Ishikawa (cell line): ENCODE measurements at regions not wholly inside any gene's neighbourhood (a gene's known extent, or its start where the extent isn't known, plus 50 kb on each side); places are given as distances from the start of the nearest gene placed in this dataset.

Experiments used
- CEBPB ChIP-seq: IDR thresholded peaks from 2 replicates; pipeline ENCODE4 v1.6.1; 2012
- CREB1 ChIP-seq: IDR thresholded peaks from 2 replicates; pipeline ENCODE4 v1.6.1; 2012; ENCODE audit warnings: low read depth
- EGR1 ChIP-seq: IDR thresholded peaks from 2 replicates; pipeline ENCODE4 v1.6.1; 2012
- EP300 ChIP-seq: IDR thresholded peaks from 2 replicates; pipeline ENCODE4 v1.6.1; 2012; ENCODE audit warnings: borderline replicate concordance
- FOXM1 ChIP-seq: IDR thresholded peaks from 2 replicates; pipeline ENCODE4 v1.6.1; 2012; ENCODE audit warnings: low read depth, borderline replicate concordance
- MAX ChIP-seq: IDR thresholded peaks from 2 replicates; pipeline ENCODE4 v1.6.1; 2012
- NFIC ChIP-seq: IDR thresholded peaks from 2 replicates; pipeline ENCODE4 v1.6.1; 2012
- RAD21 ChIP-seq: IDR thresholded peaks from 2 replicates; pipeline ENCODE4 v1.6.1; 2012; ENCODE audit warnings: low read depth
- REST ChIP-seq: IDR thresholded peaks from 2 replicates; pipeline ENCODE4 v1.6.1; 2012; ENCODE audit warnings: low read depth, mild to moderate bottlenecking
- TAF1 ChIP-seq: IDR thresholded peaks from 2 replicates; pipeline ENCODE4 v1.6.1; 2012; ENCODE audit warnings: low read depth, mild to moderate bottlenecking
- TCF12 ChIP-seq: IDR thresholded peaks from 2 replicates; pipeline ENCODE4 v1.6.1; 2012; ENCODE audit warnings: low read depth
- USF1 ChIP-seq: IDR thresholded peaks from 2 replicates; pipeline ENCODE4 v1.6.1; 2012
- YY1 ChIP-seq: IDR thresholded peaks from 2 replicates; pipeline ENCODE4 v1.6.1; 2012; ENCODE audit warnings: low read depth
- ZBTB7A ChIP-seq: IDR thresholded peaks from 2 replicates; pipeline ENCODE4 v1.6.1; 2012; ENCODE audit warnings: low read depth

- TF ChIP-seq CREB1 (no peak), FOXM1 (no peak), ZBTB7A (no peak), CEBPB (no peak), RAD21 (no peak), YY1 (no peak), REST (no peak), TCF12 (no peak), EP300 (no peak), TAF1 (no peak), EGR1 (no peak)
These were observed 159.6 kb upstream of the GADL1 start for GRCh38 chr3:31054032-31054431.

DNA sequence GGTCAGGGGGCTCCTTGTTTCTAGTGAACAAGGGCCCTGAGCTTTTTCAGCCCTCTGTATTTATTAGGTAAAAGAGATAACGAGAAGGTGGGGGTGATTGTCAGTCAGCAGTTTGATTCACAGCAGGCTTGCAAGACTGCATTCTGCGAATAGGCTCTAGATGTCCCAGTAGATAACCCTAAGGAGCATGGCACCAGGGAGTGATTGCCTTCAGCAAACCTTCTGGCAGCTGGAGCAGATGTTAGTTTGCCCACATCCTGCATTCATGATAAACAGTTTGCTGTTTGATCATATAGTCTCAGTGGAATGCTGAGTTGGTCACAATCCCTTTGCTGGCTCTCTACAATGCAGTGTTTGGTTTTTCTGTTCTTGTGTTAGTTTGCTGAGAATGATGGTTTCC is 161.3 kb upstream of the GADL1 start:
- no peak for TF ChIP-seq MAX
- no peak for TF ChIP-seq FOXM1
- no peak for TF ChIP-seq YY1
- TF ChIP-seq CREB1, result no peak
- no peak for TF ChIP-seq ZBTB7A
- TF ChIP-seq EP300, result no peak

DNA sequence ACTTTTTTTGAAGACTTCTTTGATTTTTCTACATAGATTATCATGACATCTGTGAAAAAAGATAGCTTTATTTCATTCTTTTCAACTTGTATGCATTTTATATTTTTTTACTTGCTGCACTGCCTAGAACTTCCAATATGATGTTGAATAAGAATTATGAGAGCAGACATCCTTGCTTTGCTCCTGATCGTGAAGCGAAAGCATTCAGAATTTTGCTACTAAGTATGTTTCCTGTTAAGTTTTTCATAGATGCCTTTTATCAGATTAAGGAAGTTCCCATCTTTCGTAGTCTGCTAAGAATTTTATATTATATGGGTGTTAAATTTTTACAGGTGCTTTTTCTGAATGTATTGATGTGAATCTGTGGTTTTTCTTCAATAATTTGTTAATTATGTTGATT is 163.4 kb upstream of the GADL1 start:
- TF ChIP-seq ZBTB7A (no peak), TCF12 (no peak), MAX (no peak), TAF1 (no peak), NFIC (no peak), USF1 (no peak), REST (no peak), EP300 (no peak), CREB1 (no peak), YY1 (no peak), FOXM1 (no peak), RAD21 (no peak), CEBPB (no peak)

GRCh38 chr3:31064021-31064420 is 169.6 kb upstream of the GADL1 start:
- no peak for TF ChIP-seq USF1
- TF ChIP-seq TAF1, result no peak
- TF ChIP-seq TCF12, result no peak
- no peak for TF ChIP-seq EGR1
- no peak for TF ChIP-seq FOXM1
- TF ChIP-seq MAX, result no peak

GRCh38 chr3:31065765-31066164 is 171.3 kb upstream of the GADL1 start:
- TF ChIP-seq TAF1, result no peak
- no peak for TF ChIP-seq EGR1
- no peak for TF ChIP-seq USF1
- TF ChIP-seq REST, result no peak
- TF ChIP-seq EP300, result no peak
- TF ChIP-seq FOXM1, result no peak
- no peak for TF ChIP-seq RAD21
